ENCODE measurements at regions not wholly inside any gene's neighbourhood (a gene's known extent, or its start where the extent isn't known, plus 50 kb on each side); places are given as distances from the start of the nearest gene placed in this dataset.

- TF ChIP-seq BRCA1 (IDR thresholded peaks at IDR 0.05; ENCODE audit: low read depth, low read length) (no peak), PAX8 (IDR thresholded peaks at IDR 0.05) (no peak), RBBP5 (conservative IDR thresholded peaks at IDR 0.05) (no peak), SMAD1 (IDR thresholded peaks at IDR 0.05; ENCODE audit: low read depth, partially characterized antibody) (no peak), NR2C2 (IDR thresholded peaks at IDR 0.05; ENCODE audit: borderline replicate concordance, control insufficient read depth, insufficient read length, low read depth) (no peak), NFYA (IDR thresholded peaks at IDR 0.05; ENCODE audit: borderline replicate concordance, low read depth, low read length) (no peak), NBN (IDR thresholded peaks at IDR 0.05) (no peak), CHD1 (IDR thresholded peaks at IDR 0.05; ENCODE audit: low read depth, low read length) (no peak), NR2F1 (conservative IDR thresholded peaks at IDR 0.05) (no peak), SUPT20H (IDR thresholded peaks at IDR 0.05; ENCODE audit: borderline replicate concordance, control insufficient read depth, low read depth, low read length) (no peak), DPF2 (IDR thresholded peaks at IDR 0.05) (no peak), BACH1 (IDR thresholded peaks at IDR 0.05; ENCODE audit: borderline replicate concordance) (no peak), EED (IDR thresholded peaks at IDR 0.05; ENCODE audit: low read depth) (no peak), ZBTB33 (IDR thresholded peaks at IDR 0.05) (no peak), RFX5 (IDR thresholded peaks at IDR 0.05; ENCODE audit: low read depth, low read length) (no peak), CTCF (IDR thresholded peaks at IDR 0.05 in 2 of 3, conservative IDR thresholded peaks at IDR 0.05 in 1 of 3; ENCODE audit: control insufficient read depth in 2 of 3, extremely low read depth in 1 of 3, insufficient read depth in 1 of 3, low read depth in 3 of 3, low read length in 3 of 3) (no peak), E4F1 (IDR thresholded peaks at IDR 0.05; ENCODE audit: borderline replicate concordance, partially characterized antibody) (no peak), SMAD5 (IDR thresholded peaks at IDR 0.05; ENCODE audit: low read depth) (no peak)
- Histone ChIP-seq H4K20me1 (ENCODE audit: control insufficient read depth, insufficient read depth) (no peaks in the 10 kb centered on the region), H3K4me2 (ENCODE audit: control insufficient read depth, insufficient read depth) (no peak overlapping the region), H3K36me3 (ENCODE audit: control insufficient read depth in 2 of 2, insufficient read depth in 2 of 2, low read length in 1 of 2) (no peaks in the 10 kb centered on the region), H3K27me3 (replicated peaks in 1 of 2; ENCODE audit: control insufficient read depth in 2 of 2, insufficient read depth in 2 of 2, low read length in 1 of 2) (no peaks in the 10 kb centered on the region), H3K79me2 (ENCODE audit: control insufficient read depth, insufficient read depth, low read length) (no peaks in the 10 kb centered on the region), H3K9ac (ENCODE audit: control insufficient read depth, insufficient read depth, low read length) (no peak overlapping the region), H3K4me1 (ENCODE audit: control insufficient read depth, insufficient read depth, low read length) (no peaks in the 10 kb centered on the region), H3K4me3 (no peak overlapping the region), H2AFZ (ENCODE audit: control insufficient read depth, low read depth, low read length) (no peak overlapping the region), H3K9me3 (replicated peaks; ENCODE audit: control insufficient read depth, insufficient read depth, low read length) (no peaks in the 10 kb centered on the region), H3K27ac (ENCODE audit: control insufficient read depth, insufficient read depth) (no peak overlapping the region)
- DNase-seq (ENCODE audit: low read depth, low spot score), result no peak
- intact Hi-C loops (cut with micrococcal nuclease; ENCODE audit: unreplicated experiment) (no loop called here), in situ Hi-C loops (cut with MboI) (no loop called here)
- FAIRE-seq, result no peak
- ChIA-PET RAD21 (ENCODE audit: unreplicated experiment) (no interaction called here), SMC1A (ENCODE audit: uncharacterized antibody, unreplicated experiment) (interaction anchor here (1.3 to 1.5 kb wide), 2 partner anchors 9 to 10 kb away, joined by 3 read pairs; no protein-coding TSS in a partner anchor), POLR2A (no interaction called here), CTCF (no interaction called here)
- peak; percentile 30; the same call in 2 of the 3 replicates for ATAC-seq
- no TSS peak for BruUV-seq (replicated peaks)
- WGBS (ENCODE audit: insufficient coverage, insufficient replicate concordance, low lambda C conversion rate, missing lambda C conversion rate), result 17% methylated on average over 11 of the region's 11 CpGs
Measured at GRCh38 chr5:165502893-165503691, 1997.7 kb downstream of the MAT2B start.

Data from GM12878 (cell line).